ENCODE measurements at regions not wholly inside any gene's neighbourhood (a gene's known extent, or its start where the extent isn't known, plus 50 kb on each side); places are given as distances from the start of the nearest gene placed in this dataset.

DNA sequence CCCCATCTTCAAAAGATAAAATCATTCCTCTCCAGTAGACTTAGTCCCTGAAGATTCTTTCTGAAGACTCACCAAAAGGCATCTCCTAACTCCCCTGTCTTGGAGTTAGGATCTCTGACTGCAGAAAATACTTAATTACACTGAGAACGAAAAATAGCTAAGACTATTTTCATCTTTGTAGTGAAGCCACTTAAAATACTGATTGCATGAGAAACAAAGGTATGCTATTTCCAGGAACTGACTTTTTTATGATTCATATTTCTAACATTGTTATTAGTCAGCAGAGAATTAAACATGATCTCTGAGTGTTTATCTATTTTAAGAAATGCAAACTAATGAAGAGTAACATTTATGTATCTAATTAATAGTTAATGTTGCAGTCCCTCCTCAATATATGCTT is 71.8 kb upstream of the NR3C2 start:
- no peak overlapping the region for H3K4me3 ChIP-seq (replicated peaks; ENCODE audit: low read depth, low read length)
- DNase-seq (ENCODE audit: extremely low read depth, low read depth), result no peak
- TF ChIP-seq, protein P1, sequence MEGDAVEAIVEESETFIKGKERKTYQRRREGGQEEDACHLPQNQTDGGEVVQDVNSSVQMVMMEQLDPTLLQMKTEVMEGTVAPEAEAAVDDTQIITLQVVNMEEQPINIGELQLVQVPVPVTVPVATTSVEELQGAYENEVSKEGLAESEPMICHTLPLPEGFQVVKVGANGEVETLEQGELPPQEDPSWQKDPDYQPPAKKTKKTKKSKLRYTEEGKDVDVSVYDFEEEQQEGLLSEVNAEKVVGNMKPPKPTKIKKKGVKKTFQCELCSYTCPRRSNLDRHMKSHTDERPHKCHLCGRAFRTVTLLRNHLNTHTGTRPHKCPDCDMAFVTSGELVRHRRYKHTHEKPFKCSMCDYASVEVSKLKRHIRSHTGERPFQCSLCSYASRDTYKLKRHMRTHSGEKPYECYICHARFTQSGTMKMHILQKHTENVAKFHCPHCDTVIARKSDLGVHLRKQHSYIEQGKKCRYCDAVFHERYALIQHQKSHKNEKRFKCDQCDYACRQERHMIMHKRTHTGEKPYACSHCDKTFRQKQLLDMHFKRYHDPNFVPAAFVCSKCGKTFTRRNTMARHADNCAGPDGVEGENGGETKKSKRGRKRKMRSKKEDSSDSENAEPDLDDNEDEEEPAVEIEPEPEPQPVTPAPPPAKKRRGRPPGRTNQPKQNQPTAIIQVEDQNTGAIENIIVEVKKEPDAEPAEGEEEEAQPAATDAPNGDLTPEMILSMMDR (IDR thresholded peaks at IDR 0.05; ENCODE audit: low read depth, low read length, missing control alignments), result no peak

DNA sequence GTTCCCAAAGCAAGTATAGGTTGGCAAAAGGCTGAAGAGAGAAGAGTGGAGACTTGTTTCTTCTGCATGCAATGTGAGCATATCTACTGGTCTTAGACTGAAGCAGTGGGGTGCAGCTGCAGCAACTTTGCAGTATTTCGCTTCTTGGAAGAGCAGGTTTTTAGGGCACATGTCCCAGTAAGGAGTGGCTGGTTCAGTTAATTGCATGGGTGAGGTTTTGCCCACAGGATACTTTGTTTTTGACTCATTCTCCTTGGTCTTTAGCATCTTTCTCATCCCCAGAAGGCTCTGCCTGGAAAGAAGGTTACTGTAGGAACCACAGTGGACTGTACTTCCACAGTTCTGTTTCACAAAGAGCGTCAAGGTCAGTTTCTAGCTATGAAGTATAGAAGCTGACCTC is 68.0 kb upstream of the NR3C2 start:
- no peak for DNase-seq (ENCODE audit: extremely low read depth, low read depth)
- H3K4me3 ChIP-seq (replicated peaks; ENCODE audit: low read depth, low read length), result no peak overlapping the region

DNA sequence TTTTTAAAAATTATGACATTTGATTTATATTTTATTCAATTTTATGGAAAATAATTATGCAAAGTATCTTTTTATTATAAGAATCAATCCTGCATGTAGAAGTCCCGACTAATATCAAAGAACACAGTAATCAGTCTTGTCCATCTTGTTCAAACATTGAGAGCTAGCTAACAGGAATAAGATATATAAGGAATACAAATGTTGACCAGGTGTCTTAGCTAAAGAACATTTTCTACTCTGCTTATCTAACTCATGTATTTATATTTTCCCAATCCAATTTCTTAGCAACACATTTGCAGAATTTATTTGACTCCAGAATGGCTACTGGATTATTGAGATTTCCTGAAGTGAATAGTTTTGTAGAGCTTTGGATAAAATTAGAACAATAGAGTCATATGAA is 61.5 kb upstream of the NR3C2 start:
- TF ChIP-seq, protein P1 (IDR thresholded peaks at IDR 0.05; ENCODE audit: low read depth, low read length, missing control alignments), result no peak
- no peak for DNase-seq (ENCODE audit: extremely low read depth, low read depth)
- H3K4me3 ChIP-seq (replicated peaks; ENCODE audit: low read depth, low read length), result no peak overlapping the region

More for the DNA sequence above, 68.0 kb upstream of the NR3C2 start:
- TF ChIP-seq, protein P1 (IDR thresholded peaks at IDR 0.05; ENCODE audit: low read depth, low read length, missing control alignments), result no peak

DNA sequence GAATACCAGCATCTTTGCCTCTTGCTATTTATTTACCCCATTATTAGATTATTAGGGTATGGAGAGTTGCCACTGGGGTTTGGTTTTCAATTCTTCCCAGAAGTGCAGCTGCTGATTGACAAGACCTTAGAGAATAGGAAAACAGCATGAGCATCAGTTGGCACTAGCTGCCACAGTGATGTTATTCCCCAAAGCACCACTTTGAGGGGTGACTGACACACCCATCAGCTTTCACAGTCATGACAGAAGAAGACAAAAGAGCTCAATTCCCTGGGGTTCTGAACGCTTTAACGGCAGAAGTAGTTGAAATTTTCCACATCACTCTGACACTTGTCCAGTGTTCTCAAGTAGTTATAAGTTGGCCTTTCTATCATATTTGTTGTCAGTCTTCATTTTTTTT is 55.0 kb upstream of the NR3C2 start:
- no peak for DNase-seq (ENCODE audit: extremely low read depth, low read depth)
- H3K4me3 ChIP-seq (replicated peaks; ENCODE audit: low read depth, low read length), result no peak overlapping the region
- TF ChIP-seq, protein P1 (IDR thresholded peaks at IDR 0.05; ENCODE audit: low read depth, low read length, missing control alignments), result no peak

DNA sequence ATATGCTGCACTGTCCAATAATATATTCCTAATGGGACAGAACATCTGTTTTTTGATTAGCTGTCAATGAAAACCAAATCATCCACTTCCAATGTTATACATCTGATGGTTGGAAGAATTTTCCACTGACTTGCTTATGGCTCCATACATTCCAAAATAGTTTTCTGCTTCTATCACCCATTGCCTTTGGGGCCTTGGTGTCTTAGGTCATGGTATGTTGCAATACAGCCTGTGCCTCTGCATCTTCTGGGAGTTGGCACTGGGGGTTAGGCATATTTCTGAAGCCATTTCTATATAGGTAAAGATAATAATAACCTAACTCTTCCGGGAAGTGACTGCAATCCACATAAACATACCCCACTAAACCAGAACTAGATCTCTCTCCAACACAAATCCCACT is 53.2 kb upstream of the NR3C2 start:
- TF ChIP-seq, protein P1 (IDR thresholded peaks at IDR 0.05; ENCODE audit: low read depth, low read length, missing control alignments), result no peak
- no peak for DNase-seq (ENCODE audit: extremely low read depth, low read depth)
- no peak overlapping the region for H3K4me3 ChIP-seq (replicated peaks; ENCODE audit: low read depth, low read length)

All from HFF-Myc (cell line).